Heart left ventricle (tissue), 16 donors: ENCODE measurements at regions not wholly inside any gene's neighbourhood (a gene's known extent, or its start where the extent isn't known, plus 50 kb on each side); places are given as distances from the start of the nearest gene placed in this dataset.

Experiments used
- ATAC-seq, 4 donors: fragments of 200-7000 bp; cut with Tn5 transposase; one replicate each; pipeline ENCODE4 v1.9.1; 2020 to 2022; ENCODE audit warnings: moderate library complexity in 4 of 4, mild to moderate bottlenecking in 3 of 4, moderate number of reproducible peaks in 1 of 4
- DNase-seq, 5 donors: peaks; one replicate each; pipeline ENCODE4 v3.0.0-alpha.2; 2020
- H3K27ac ChIP-seq, 12 donors: fragments of 200-600 bp; sonication (generic) in 4 of 12; one replicate each; pipeline versions ENCODE4 v1.5.0 to v1.8.0; 2016 to 2022; ENCODE audit warnings: mild to moderate bottlenecking in 2 of 12
- H3K27me3 ChIP-seq, 9 donors: fragments of 200-600 bp; sonication (generic) in 2 of 9; one replicate each; pipeline versions ENCODE4 v1.5.1 to v1.8.0; 2016 to 2022; ENCODE audit warnings: mild to moderate bottlenecking in 3 of 9
- H3K36me3 ChIP-seq, 9 donors: fragments of 200-600 bp; sonication (generic) in 2 of 9; one replicate each; pipeline versions ENCODE4 v1.5.0 to v1.8.0; 2018 to 2022; ENCODE audit warnings: mild to moderate bottlenecking in 2 of 9
- H3K4me1 ChIP-seq, 12 donors: fragments of 200-600 bp; sonication (generic) in 4 of 12; one replicate each; pipeline versions ENCODE4 v1.5.0 to v1.8.0; 2016 to 2022; ENCODE audit warnings: mild to moderate bottlenecking in 3 of 12
- H3K4me3 ChIP-seq, 12 donors: fragments of 200-600 bp; sonication (generic) in 4 of 12; one replicate each; pipeline versions ENCODE4 v1.5.0 to v1.8.0; 2017 to 2022; ENCODE audit warnings: mild to moderate bottlenecking in 9 of 12, moderate library complexity in 4 of 12
- H3K9me3 ChIP-seq, 12 donors: fragments of 200-600 bp; sonication (generic) in 4 of 12; one replicate each; pipeline versions ENCODE4 v1.5.0 to v1.8.0; 2016 to 2022; ENCODE audit warnings: mild to moderate bottlenecking in 1 of 12
- CTCF ChIP-seq, 12 donors: fragments of 200-600 bp; sonication (generic) in 4 of 12; IDR thresholded peaks; one replicate each; pipeline versions ENCODE4 v1.5.0 to v1.8.0; 2018 to 2022; ENCODE audit warnings: antibody characterized with exemption in 12 of 12, mild to moderate bottlenecking in 5 of 12
- POLR2A ChIP-seq, 2 donors: fragments of 450-650 bp; IDR thresholded peaks; one replicate each; pipeline ENCODE4 v1.6.1; 2017; ENCODE audit warnings: antibody characterized with exemption in 2 of 2, mild to moderate bottlenecking in 2 of 2, moderate library complexity in 2 of 2
- WGBS, 4 donors: extraction: QIAGEN DNeasy Blood & Tissue Kit in 2 of 4; methylation state at CpG; one replicate each; pipeline versions ENCODE4 v1.1.5 to v1.1.7; 2013 to 2018; 5-methylcytosine and 5-hydroxymethylcytosine counted together
- intact Hi-C, 10 donors: fragments of 100-400 bp; cut with DNase I; formaldehyde crosslinking; loops; one replicate each; pipeline versions ENCODE4 v1.11.1 to v1.14.2; 2022
- donor health status: ischemic (EF 13 %, LVEDD 7.1; RV severe dilation, severe dysfunction).
- donor health status: healthy with polysubstance abuse.
- donor health status: DM: no; HTN: yes; CAD: no.
- donor health status: DM: no; HTN: no; CAD: no.
- donor health status: ischemic (EF 25% LVEDD 6.9; RV normal size, moderate dysfunction).
- donor health status: ischemic (EF 25% LVEDD 5.7; RV mildly dilated, moderate dysfunction).
- donor health status: healthy.
- donor health status: DM: yes; HTN: yes; CAD: no.
- donor health status: ischemic (EF 35%, LVEDD 5.7; RV mildly dilated, moderate dysfunction).
- donor health status: nonischemic (EF 11% LVEDD 7.7; RV severe dilation, severe dysfunction).
- donor health status: DM: yes; HTN: yes; CAD: no.
- donor health status: PGD.
- donor health status: ischemic (EF 29% LVEDD 5.4; RV normal size, mild dysfunction).
- donor health status: nonischemic (EF 23%, LVEDD 6.1; RV moderate dilation, normal function).

GRCh38 chr19:31974941-31975340 is 370.5 kb upstream of the ZNF507 start:
- ATAC-seq (no peak), DNase-seq (no peak)
- H3K27me3 ChIP-seq: no peaks in the 10 kb centered on the region
- H3K27ac ChIP-seq: no peak overlapping the region
- no peaks in the 10 kb centered on the region for H3K36me3 ChIP-seq
- H3K4me3 ChIP-seq: no peak overlapping the region
- no peaks in the 10 kb centered on the region for H3K4me1 ChIP-seq
- TF ChIP-seq CTCF (IDR thresholded peaks at IDR 0.05) (no peak), POLR2A (IDR thresholded peaks at IDR 0.05) (no peak)
- WGBS, 4 donors: 84 to 94% (median 91%) methylated on average over 4 of the region's 4 CpGs
- intact Hi-C loops: no loop called here
- no peaks in the 10 kb centered on the region for H3K9me3 ChIP-seq

GRCh38 chr19:31975461-31975860 is 369.9 kb upstream of the ZNF507 start:
- H3K4me1 ChIP-seq: no peaks in the 10 kb centered on the region
- no peak overlapping the region for H3K4me3 ChIP-seq
- WGBS, 4 donors: 85 to 93% (median 88%) methylated on average over 4 of the region's 4 CpGs
- TF ChIP-seq CTCF (IDR thresholded peaks at IDR 0.05) (no peak), POLR2A (IDR thresholded peaks at IDR 0.05) (no peak)
- no peaks in the 10 kb centered on the region for H3K9me3 ChIP-seq
- H3K27ac ChIP-seq: no peak overlapping the region
- ATAC-seq: no peak
- no peaks in the 10 kb centered on the region for H3K27me3 ChIP-seq
- no peak for DNase-seq
- no peaks in the 10 kb centered on the region for H3K36me3 ChIP-seq
- intact Hi-C loops: no loop called here

GRCh38 chr19:31976775-31977536 is 368.5 kb upstream of the ZNF507 start:
- no peak for DNase-seq

DNA sequence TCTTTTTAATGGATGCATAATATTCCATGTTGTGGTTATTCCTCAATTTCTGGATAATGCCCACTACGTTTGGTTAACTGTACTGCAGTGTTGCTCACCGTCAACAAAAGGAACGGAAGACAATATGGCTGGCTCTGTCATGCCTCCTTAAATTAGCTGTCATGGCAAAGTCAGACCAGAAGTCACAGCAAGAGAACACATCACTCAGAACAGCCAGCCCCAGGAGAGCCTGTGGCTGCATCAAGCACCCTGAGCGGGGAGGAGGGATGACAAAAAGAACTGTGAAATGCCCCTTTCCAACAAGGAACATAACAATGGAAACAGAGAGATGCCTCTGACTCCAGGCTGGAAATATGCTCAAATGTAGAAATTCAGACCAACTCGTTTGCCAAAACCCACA is 366.0 kb upstream of the ZNF507 start:
- intact Hi-C loops: no loop called here
- Histone ChIP-seq H3K9me3 (no peaks in the 10 kb centered on the region), H3K4me1 (no peaks in the 10 kb centered on the region), H3K27ac (no peak overlapping the region), H3K36me3 (no peaks in the 10 kb centered on the region), H3K27me3 (no peaks in the 10 kb centered on the region), H3K4me3 (no peak overlapping the region)
- TF ChIP-seq CTCF (IDR thresholded peaks at IDR 0.05) (no peak), POLR2A (IDR thresholded peaks at IDR 0.05) (no peak)
- no peak for ATAC-seq
- no peak for DNase-seq
- 79 to 85% (median 82%) methylated on average over 5 of the region's 5 CpGs for WGBS, 4 donors

More at GRCh38 chr19:31976775-31977536, 368.5 kb upstream of the ZNF507 start:
- ATAC-seq: no peak
- H3K36me3 ChIP-seq: no peaks in the 10 kb centered on the region
- H3K27me3 ChIP-seq: no peaks in the 10 kb centered on the region
- no peaks in the 10 kb centered on the region for H3K4me1 ChIP-seq
- TF ChIP-seq CTCF (IDR thresholded peaks at IDR 0.05) (no peak), POLR2A (IDR thresholded peaks at IDR 0.05) (no peak)
- no peak overlapping the region for H3K4me3 ChIP-seq
- intact Hi-C loops: no loop called here
- 82 to 91% (median 90%) methylated on average over 6 of the region's 6 CpGs for WGBS, 4 donors
- H3K27ac ChIP-seq: no peak overlapping the region
- H3K9me3 ChIP-seq: no peaks in the 10 kb centered on the region
